HG03558 (cell line): ENCODE measurements at regions not wholly inside any gene's neighbourhood (a gene's known extent, or its start where the extent isn't known, plus 50 kb on each side); places are given as distances from the start of the nearest gene placed in this dataset.
"Not testable (repeated sequence)": the region's sequence is repeated elsewhere in the genome, so short reads cannot be mapped to it uniquely, and the experiment has no call there.

ENCODE experiments used
- ATAC-seq: cut with Tn5 transposase; IDR thresholded peaks from one replicate; pipeline ENCODE4 v1.9.1; 2021; ENCODE audit warnings: moderate number of reproducible peaks; ENCODE audit not compliant: unreplicated experiment; ENCODE audit errors: extremely low read depth

DNA sequence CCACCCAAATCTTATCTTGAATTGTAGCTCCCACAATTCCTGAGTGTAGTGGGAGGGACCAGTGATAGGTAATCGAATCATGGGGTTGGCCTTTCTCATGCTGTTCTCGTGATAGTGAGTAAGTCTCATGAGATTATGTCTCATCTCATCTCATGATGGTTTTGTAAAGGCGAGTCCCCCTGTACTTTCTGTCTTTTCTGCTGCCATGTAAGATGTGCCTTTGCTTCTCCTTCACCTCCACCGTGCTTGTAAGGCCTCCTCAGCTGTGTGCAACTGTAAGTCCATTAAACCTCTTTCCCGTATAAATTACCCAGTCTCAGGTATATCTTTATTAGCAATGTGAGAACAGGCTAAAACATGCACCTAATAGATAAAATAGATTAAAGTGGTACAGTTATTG lies 756.4 kb upstream of the SLITRK5 start:
- ATAC-seq, result no peak

- ATAC-seq, result not testable (repeated sequence)
These were observed 753.7 kb upstream of the SLITRK5 start for GRCh38 chr13:86917438-86917837.

DNA sequence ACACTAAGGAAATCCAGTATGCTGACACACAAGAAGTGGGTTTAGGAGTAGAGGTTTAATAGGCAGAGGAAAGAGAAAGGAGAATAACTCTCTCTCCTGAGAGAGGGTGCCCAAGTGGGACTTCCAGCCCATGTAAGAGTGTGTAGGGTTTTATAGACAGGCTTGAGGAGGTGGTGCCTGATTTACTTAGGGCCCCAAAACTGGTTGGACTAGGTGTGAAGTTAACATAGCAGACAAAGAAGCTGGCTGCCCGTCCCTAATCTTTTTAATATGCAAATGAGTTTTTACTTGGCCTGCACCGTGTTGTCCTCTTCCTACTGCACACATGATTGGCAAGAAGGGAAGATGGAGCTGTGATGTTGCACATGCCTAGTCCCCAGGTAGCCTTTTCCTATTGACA lies 752.5 kb upstream of the SLITRK5 start:
- no peak for ATAC-seq

DNA sequence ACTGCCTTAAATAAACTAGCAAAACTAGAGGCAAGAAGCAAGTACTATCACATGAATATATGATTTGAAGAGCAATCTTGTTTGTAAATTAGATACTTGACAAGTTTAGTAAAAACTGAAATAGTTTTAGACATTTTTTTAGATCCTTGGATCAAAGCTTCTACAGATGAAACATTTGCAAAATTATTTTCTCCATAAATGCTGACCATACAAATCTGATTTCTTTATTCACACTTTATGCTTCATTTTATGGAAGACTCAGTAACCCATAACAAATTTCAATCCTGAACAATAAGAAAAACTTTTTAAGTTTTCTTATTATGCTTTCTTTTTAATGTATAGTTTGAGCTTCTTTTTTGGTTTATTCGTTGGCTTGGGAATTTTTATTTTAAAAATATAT lies 750.2 kb upstream of the SLITRK5 start:
- ATAC-seq, result no peak

- ATAC-seq, result no peak
These were observed 748.2 kb upstream of the SLITRK5 start for GRCh38 chr13:86922936-86923335.

DNA sequence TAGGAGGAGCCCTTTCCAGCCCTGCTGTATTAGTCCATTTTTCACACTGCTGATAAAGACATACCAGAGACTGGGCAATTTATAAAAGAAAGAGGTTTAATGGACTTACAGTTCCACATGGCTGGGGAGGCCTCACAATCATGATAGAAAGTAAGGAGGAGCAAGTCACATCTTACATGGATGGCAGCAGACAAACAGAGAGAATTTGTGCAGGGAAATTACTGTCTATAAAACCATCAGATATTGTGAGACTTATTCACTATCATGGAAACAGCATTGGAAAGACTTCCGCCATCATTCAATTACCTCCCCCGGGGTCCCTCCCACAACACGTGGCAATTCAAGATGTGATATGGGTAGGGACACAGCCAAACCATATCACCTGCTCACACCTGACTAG lies 744.3 kb upstream of the SLITRK5 start:
- not testable (repeated sequence) for ATAC-seq

DNA sequence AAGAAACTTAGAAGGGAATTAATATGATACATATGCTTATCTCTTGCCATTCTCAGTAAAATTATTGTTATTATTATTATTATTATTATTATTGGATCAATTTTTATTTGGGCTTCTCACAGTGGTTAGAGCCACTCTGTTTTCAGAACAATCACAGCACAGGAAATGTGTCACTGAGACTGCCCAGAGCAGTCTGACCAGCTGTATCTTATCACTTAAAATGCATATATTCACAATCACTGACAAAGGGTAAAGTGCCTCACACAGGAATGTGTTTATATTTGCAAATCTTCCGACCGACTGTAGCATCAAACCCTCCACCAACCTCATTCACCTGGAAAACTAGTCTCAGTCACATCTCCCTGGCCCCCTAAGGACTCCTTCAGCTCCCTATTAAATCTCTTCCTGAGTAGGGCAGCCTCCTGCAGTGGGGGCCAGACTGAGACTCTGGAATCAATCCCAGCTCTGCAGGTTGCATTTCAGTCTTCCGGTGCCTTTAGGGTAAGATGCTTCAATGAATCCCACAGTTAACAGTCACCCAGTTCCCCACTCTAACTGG lies 738.3 kb upstream of the SLITRK5 start:
- no peak for ATAC-seq

- no peak for ATAC-seq
These were observed 737.5 kb upstream of the SLITRK5 start for GRCh38 chr13:86933676-86934075.

- ATAC-seq, result no peak
These were observed 733.9 kb upstream of the SLITRK5 start for GRCh38 chr13:86937316-86937715.

DNA sequence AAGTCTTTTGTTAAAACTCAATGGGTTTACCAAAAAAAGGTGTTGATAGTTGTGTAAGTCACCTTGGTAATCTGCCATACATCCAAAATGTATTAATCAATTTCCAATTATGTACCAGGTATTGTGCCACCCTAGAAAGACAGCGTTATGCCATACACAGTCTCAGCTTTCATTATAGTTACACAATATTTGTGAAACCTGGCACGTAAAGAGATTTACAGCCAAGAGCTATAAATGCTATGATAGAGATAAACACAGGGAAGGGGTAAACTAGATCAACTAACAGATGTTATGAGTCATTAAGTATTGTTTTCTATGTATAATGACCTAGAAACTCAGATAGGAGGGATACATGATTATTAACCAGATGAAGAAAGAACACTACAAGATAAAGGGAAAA lies 725.6 kb upstream of the SLITRK5 start:
- ATAC-seq, result no peak

DNA sequence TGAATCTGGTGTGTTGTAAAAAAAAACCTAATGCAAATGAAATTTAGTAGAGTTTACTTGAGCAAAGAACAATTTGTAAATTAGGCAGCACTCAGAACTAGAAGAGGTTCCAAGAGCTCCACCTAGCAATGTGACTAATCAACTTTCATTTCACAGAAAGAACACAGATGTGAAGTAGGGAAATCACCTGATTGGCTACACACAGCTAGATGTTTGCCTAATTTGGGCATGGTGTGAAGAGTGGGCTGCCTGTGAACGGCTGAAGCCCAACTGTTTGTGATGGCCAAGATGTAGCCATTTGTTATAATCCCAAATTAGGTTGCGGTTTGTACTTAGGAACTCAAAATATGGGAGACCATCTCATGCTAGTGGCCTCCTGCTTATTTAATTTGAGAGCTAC lies 724.4 kb upstream of the SLITRK5 start:
- no peak for ATAC-seq

GRCh38 chr13:86954341-86954740 lies 716.8 kb upstream of the SLITRK5 start:
- ATAC-seq, result no peak

DNA sequence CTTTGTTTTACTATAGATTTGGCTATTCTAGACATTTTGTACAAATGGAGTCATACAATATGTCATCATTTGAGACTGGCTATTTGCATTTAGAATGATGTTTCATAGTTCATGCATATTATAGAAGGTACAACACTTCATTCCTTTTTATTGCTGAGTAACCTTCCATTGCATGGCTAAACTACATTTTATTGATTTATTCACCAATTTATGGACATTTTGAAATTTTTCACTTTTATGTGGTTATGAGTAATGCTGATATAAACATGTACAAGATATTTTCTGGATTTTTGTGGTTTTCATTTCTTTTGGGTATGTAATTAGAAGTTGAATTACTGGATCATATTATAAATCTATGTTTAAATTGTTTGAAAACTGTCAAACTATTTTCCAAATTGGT lies 710.3 kb upstream of the SLITRK5 start:
- ATAC-seq, result no peak

GRCh38 chr13:86974251-86974994 lies 696.7 kb upstream of the SLITRK5 start:
- ATAC-seq, result no peak

DNA sequence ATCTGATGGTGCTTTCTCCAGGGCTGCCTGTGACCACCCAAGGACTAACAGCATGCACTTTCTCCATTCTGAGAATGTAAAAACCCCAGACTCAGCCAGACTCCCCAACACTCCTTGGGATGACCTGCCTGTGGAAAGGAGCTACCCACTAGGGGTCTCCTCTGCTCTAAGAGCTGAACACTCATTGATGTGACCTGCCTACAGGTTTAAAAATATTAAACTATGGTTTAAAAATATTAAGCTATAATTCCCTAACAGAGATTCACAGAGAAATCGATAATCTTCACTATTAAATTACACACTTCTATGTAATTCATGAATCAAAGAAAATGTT lies 696.2 kb upstream of the SLITRK5 start:
- no peak for ATAC-seq

DNA sequence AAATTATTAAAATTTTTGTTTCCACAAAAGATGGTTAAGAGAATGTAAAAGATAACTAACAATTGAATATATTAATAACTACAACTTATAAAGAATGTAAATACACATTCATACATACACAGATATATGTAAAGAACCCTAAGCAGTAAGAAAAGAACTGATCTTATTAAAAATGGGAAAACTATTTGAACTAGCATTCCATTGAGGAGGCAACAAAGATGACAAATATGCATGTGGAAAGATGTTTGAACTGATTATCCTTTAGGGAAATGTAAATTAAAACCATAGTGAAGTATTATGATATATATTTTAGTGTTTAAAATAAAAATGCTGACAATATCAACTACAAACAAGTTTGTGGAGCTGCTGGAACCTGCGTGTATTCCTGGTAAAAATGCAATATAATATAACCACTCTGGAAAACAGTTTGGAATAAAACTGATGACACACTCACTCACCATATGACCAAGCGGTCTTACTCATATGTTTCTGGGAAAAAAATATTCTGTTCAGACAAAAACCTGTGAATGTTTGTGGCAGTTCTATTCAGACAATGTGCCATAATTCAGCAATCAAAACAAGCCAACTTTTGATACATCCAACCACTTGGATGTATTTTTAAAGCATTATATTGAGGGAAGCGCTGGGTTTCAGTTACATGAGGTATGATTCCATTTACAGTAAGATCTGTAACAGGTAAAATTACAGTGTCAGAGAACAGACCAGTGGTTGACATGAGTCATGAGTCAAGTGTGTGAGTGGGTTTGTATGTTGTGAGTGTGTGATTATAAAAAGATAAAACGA lies 694.4 kb upstream of the SLITRK5 start:
- ATAC-seq, result no peak

DNA sequence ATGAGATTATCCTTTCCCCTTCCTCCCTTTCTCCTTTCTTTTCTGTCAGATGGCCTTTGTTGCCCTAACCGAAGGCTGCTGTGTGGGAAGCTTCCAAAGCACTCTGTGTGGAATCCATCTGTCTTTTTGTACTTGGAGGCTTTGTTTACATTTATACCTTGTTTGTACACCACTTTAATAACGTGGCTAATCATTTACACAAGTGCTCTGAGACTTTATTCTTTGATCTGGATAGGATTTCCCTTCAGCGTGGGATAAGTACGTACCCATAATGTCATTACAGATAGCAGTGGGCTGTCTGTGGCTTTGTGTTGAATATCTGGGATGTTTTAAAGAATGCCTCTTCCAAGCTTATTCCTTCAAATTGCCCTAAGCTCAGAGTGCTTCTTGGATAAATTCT lies 684.7 kb upstream of the SLITRK5 start:
- no peak for ATAC-seq

DNA sequence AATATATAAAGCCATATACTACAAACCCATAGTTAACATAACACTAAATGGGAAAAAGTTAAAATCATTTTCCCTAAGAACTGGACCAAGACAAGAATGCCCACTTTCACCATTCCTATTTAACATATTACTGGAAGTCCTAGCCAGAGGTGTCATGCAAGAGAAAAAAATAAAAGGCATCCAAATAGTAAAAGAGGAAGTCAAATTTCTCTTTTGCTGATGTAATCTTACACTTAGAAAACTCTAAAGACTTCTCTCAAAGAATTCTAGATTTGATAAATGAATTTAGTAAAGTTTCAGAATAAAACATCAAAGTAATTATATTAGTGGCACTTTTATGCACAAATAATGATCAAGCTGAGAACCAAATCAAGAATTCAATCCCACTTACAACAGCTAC lies 678.9 kb upstream of the SLITRK5 start:
- ATAC-seq, result no peak

DNA sequence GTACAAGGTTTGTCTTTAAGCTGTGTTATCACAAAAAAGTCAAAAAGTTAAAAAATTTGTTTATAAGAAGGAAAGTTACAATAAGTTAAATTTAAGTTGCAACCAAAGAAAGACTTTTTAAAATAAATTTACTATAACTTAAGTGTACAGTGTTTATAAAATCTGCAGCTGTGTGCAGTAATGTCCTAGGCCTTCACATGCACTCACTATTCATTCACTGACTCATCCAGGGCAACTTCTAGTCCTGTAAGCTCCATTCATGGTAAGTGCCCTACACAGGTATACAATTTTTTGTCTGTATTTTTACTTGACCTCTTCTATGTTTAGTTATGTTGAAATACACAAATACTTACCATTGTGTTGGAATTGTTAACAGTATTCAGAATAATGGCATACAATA lies 667.9 kb upstream of the SLITRK5 start:
- ATAC-seq, result no peak

DNA sequence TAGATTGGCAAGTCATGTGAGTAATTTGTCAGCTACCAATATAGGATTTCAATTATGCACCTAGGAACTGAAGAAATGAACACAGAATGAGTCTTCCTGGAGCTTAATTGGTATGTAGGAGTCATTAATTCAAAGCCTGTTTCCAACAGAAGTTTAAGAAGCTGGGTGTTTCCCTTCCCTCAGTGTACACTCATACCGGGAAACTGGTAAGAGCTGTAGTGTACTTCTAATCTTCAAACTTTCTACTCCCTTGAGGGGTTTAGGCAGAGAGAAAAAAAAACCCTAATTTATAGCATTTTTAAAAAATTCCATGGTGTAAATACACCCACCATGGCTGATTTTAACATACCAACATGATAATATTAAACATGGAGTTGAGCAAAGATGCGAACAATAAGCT lies 665.7 kb upstream of the SLITRK5 start:
- no peak for ATAC-seq

DNA sequence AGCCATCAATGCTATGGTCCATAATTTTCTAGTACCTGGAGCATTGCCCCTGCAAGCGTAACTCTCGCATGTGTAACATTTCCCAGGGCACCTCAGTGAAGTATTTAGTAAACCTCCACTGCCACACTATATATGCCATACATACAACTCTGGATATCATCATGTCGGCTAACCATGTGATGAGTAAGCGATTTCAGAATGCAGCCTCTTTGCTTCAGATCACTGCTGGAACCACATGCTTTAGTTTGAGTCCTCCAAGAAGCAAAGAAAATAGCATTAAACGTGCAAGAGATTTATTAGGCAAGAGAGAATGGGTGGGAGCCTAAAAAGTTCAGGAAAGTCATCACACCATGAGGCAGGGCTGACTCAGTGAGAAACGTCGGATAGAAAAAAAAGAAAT lies 635.6 kb upstream of the SLITRK5 start:
- no peak for ATAC-seq

- no peak for ATAC-seq
These were observed 628.2 kb upstream of the SLITRK5 start for GRCh38 chr13:87042946-87043345.
